Prostate gland (tissue), 1 donor: ENCODE measurements at regions not wholly inside any gene's neighbourhood (a gene's known extent, or its start where the extent isn't known, plus 50 kb on each side); places are given as distances from the start of the nearest gene placed in this dataset.

Experiments
- POLR2A ChIP-seq: fragments of 450-650 bp; IDR thresholded peaks from one replicate; pipeline ENCODE4 v1.6.1; 2016; ENCODE audit warnings: antibody characterized with exemption, mild to moderate bottlenecking
- POLR2AphosphoS5 ChIP-seq: sonication (generic); formaldehyde crosslinking; IDR thresholded peaks from one replicate; pipeline ENCODE4 v1.6.1; 2017; ENCODE audit warnings: antibody characterized with exemption

DNA sequence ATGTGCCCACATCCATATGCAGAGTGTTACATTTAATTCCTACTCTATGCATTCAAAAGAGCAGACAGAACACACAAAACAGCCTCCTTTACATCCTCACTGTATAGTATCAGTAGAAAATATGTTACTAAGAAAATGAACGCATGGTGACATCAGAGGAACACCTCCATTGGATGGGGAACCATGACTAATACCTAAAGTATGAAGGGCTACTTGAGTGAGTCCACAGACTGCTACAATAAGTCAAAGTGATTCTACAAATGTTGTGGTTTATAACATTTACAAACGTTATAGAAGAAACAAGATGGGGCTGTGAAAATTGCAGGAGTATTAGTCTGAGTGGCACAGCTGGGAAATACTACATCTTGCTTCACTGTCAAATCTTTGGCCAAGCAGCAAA is 1830.9 kb upstream of the PIK3C3 start:
- TF ChIP-seq POLR2A: no peak
- no peak for TF ChIP-seq POLR2AphosphoS5
